OCI-LY3 (cell line): ENCODE measurements at regions not wholly inside any gene's neighbourhood (a gene's known extent, or its start where the extent isn't known, plus 50 kb on each side); places are given as distances from the start of the nearest gene placed in this dataset.

Experiments used
- H2AFZ ChIP-seq: fragments of 200-600, 300-600 bp; shearing (Covaris generic); 2 replicates; pipeline ENCODE4 v1.6.0; 2014; ENCODE audit warnings: antibody characterized with exemption, low read depth, low read length
- H3K27ac ChIP-seq: fragments of 200-600, 300-600 bp; sonication (generic); 2 replicates; pipeline ENCODE4 v1.5.1; 2014; ENCODE audit warnings: mild to moderate bottlenecking, low read length, moderate library complexity, mixed read lengths
- H3K27me3 ChIP-seq: fragments of 200-600, 300-600 bp; sonication (generic); 2 replicates; pipeline ENCODE4 v1.6.1; 2014; ENCODE audit warnings: low read depth, low read length, mixed read lengths
- H3K36me3 ChIP-seq: fragments of 200-600, 300-600 bp; sonication (generic); replicated peaks from 2 replicates; pipeline ENCODE3; 2014; ENCODE audit warnings: low read depth, low read length, mixed read lengths
- H3K4me1 ChIP-seq: fragments of 300-600, 200-600 bp; sonication (generic); 2 replicates; pipeline ENCODE4 v1.6.1; 2014; ENCODE audit warnings: low read length, mixed read lengths
- H3K4me2 ChIP-seq: fragments of 200-600, 300-600 bp; sonication (generic); 2 replicates; pipeline ENCODE4 v1.6.1; 2014; ENCODE audit warnings: low read length, mixed read lengths
- H3K4me3 ChIP-seq: fragments of 300-600, 200-600 bp; sonication (generic); 2 replicates; pipeline ENCODE4 v1.5.1; 2014; ENCODE audit warnings: antibody characterized with exemption, mild to moderate bottlenecking, low read length, moderate library complexity
- H3K79me2 ChIP-seq: fragments of 300-600, 200-600 bp; shearing (Covaris generic); 2 replicates; pipeline ENCODE4 v1.6.1; 2014; ENCODE audit warnings: mild to moderate bottlenecking, low read length, mixed read lengths
- H3K9ac ChIP-seq: fragments of 300-600, 200-600 bp; shearing (Covaris generic); 2 replicates; pipeline ENCODE4 v1.6.0; 2014; ENCODE audit warnings: mild to moderate bottlenecking, low read length, moderate library complexity
- H3K9me3 ChIP-seq: fragments of 200-600, 300-600 bp; shearing (Covaris generic); 2 replicates; pipeline ENCODE4 v1.6.1; 2014; ENCODE audit warnings: low read length, mixed read lengths; ENCODE audit not compliant: insufficient read depth
- H4K20me1 ChIP-seq: fragments of 200-600, 300-600 bp; sonication (generic); 2 replicates; pipeline ENCODE4 v1.6.1; 2016; ENCODE audit warnings: low read length, mixed read lengths; ENCODE audit not compliant: insufficient read depth
- EZH2phosphoT487 ChIP-seq: fragments of 200-600 bp; shearing (Covaris generic); IDR thresholded peaks from 2 replicates; pipeline ENCODE4 v1.6.1; 2018; ENCODE audit warnings: antibody characterized with exemption, mixed run types, low read depth
- TF ChIP-seq, protein P1 (sequence below): fragments of 200-600, 300-600 bp; sonication (generic); IDR thresholded peaks from 2 replicates; pipeline ENCODE4 v1.5.1; 2014; ENCODE audit warnings: antibody characterized with exemption, low read length, low read depth

DNA sequence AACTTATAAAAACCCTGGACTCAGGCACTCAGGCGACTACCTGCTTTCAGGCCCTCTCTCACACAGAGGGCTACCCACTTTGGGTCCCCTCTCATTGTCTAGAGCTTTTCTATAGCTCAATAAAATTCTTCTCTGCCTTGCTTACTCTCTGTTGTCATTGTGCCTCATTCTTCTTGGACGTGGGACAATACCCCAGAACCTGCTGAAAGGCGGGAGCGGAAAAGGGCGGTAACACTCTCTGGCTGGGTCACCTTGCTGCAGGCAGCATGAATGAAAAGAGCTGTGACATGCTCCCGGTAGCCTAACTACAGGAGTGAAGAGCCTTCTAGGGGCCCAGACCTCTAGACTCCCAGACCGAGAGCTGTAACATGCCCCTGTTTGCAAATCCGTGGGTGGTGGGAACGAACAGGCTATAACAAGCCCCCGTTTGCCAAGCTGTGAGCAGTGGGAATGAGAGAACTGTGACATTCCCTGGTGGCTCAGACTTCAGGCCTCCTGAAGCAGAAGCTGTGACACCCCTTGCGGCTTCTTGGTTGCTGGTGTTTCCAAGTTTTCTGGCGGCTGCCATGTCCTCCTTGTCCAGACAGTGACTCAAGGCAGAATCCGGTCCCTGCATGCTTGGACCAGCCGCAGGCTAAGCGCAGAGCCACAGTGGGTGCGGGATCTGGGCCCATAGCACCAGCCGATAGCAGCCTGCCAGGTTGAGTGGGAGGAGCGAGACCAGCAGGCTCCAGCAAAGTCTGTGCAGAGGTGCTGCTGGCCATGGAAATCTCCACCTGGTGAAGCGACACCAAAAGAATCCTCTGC lies 684.6 kb downstream of the ARAP2 start:
- Histone ChIP-seq H3K4me3 (no peak overlapping the region), H3K4me1 (no peaks in the 10 kb centered on the region)
- TF ChIP-seq EZH2phosphoT487, result no peak
- TF ChIP-seq, protein P1, sequence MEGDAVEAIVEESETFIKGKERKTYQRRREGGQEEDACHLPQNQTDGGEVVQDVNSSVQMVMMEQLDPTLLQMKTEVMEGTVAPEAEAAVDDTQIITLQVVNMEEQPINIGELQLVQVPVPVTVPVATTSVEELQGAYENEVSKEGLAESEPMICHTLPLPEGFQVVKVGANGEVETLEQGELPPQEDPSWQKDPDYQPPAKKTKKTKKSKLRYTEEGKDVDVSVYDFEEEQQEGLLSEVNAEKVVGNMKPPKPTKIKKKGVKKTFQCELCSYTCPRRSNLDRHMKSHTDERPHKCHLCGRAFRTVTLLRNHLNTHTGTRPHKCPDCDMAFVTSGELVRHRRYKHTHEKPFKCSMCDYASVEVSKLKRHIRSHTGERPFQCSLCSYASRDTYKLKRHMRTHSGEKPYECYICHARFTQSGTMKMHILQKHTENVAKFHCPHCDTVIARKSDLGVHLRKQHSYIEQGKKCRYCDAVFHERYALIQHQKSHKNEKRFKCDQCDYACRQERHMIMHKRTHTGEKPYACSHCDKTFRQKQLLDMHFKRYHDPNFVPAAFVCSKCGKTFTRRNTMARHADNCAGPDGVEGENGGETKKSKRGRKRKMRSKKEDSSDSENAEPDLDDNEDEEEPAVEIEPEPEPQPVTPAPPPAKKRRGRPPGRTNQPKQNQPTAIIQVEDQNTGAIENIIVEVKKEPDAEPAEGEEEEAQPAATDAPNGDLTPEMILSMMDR, result no peak

GRCh38 chr4:35562861-35563260 lies 681.5 kb downstream of the ARAP2 start:
- TF ChIP-seq, protein P1, result no peak
- TF ChIP-seq EZH2phosphoT487, result no peak
- H3K27me3 ChIP-seq, result no peaks in the 10 kb centered on the region
- H3K9ac ChIP-seq, result no peak overlapping the region
- H4K20me1 ChIP-seq, result no peaks in the 10 kb centered on the region
- H3K4me3 ChIP-seq, result no peak overlapping the region
- H3K27ac ChIP-seq, result no peak overlapping the region
- no peak overlapping the region for H2AFZ ChIP-seq
- peaks cover 7% of the 10 kb centered on the region; the same call in 1 of the 2 replicates for H3K9me3 ChIP-seq
- no peaks in the 10 kb centered on the region for H3K4me1 ChIP-seq
- H3K4me2 ChIP-seq, result no peak overlapping the region
- no peaks in the 10 kb centered on the region for H3K36me3 ChIP-seq
- no peaks in the 10 kb centered on the region for H3K79me2 ChIP-seq

More for the DNA sequence above, 684.6 kb downstream of the ARAP2 start:
- no peak overlapping the region for H2AFZ ChIP-seq
- no peak overlapping the region for H3K9ac ChIP-seq
- H3K9me3 ChIP-seq, result peaks cover 7% of the 10 kb centered on the region; the same call in 1 of the 2 replicates
- no peak overlapping the region for H3K4me2 ChIP-seq
- H3K79me2 ChIP-seq, result no peaks in the 10 kb centered on the region
- H3K27ac ChIP-seq, result no peak overlapping the region
- H3K27me3 ChIP-seq, result no peaks in the 10 kb centered on the region
- H3K36me3 ChIP-seq, result no peaks in the 10 kb centered on the region
- H4K20me1 ChIP-seq, result no peaks in the 10 kb centered on the region

- Histone ChIP-seq H3K79me2 (no peaks in the 10 kb centered on the region), H3K4me1 (no peaks in the 10 kb centered on the region), H2AFZ (no peak overlapping the region), H3K4me3 (no peak overlapping the region), H3K36me3 (no peaks in the 10 kb centered on the region), H3K9ac (no peak overlapping the region), H3K4me2 (no peak overlapping the region), H3K27ac (no peak overlapping the region), H3K9me3 (no peaks in the 10 kb centered on the region), H4K20me1 (no peaks in the 10 kb centered on the region), H3K27me3 (no peaks in the 10 kb centered on the region)
- TF ChIP-seq, protein P1, result no peak
- no peak for TF ChIP-seq EZH2phosphoT487
These were observed 678.7 kb downstream of the ARAP2 start for GRCh38 chr4:35565640-35566039.

GRCh38 chr4:35591035-35591434 lies 653.3 kb downstream of the ARAP2 start:
- Histone ChIP-seq H3K4me1 (no peaks in the 10 kb centered on the region), H3K27me3 (no peaks in the 10 kb centered on the region), H2AFZ (no peak overlapping the region; the same call in 1 of the 2 replicates), H3K9ac (no peak overlapping the region), H3K36me3 (no peaks in the 10 kb centered on the region), H3K79me2 (no peaks in the 10 kb centered on the region), H3K27ac (no peak overlapping the region), H3K4me3 (no peak overlapping the region), H3K9me3 (no peaks in the 10 kb centered on the region), H4K20me1 (no peaks in the 10 kb centered on the region), H3K4me2 (no peak overlapping the region)
- TF ChIP-seq, protein P1, result no peak
- no peak for TF ChIP-seq EZH2phosphoT487
